ENCODE measurements at regions not wholly inside any gene's neighbourhood (a gene's known extent, or its start where the extent isn't known, plus 50 kb on each side); places are given as distances from the start of the nearest gene placed in this dataset.

- no peak for TF ChIP-seq PAX5 (IDR thresholded peaks at IDR 0.05; ENCODE audit: insufficient read depth, low read length, severe bottlenecking)
- TF ChIP-seq TAF1 (IDR thresholded peaks at IDR 0.05; ENCODE audit: low read depth, low read length), result no peak
- TF ChIP-seq POLR2A (IDR thresholded peaks at IDR 0.05; ENCODE audit: low read depth, low read length), result no peak
- TF ChIP-seq POLR2AphosphoS5 (IDR thresholded peaks at IDR 0.05; ENCODE audit: low read depth, low read length), result no peak
Observed at GRCh38 chr2:45307147-45307546, 297.9 kb upstream of the SIX2 start.
